ENCODE measurements at regions not wholly inside any gene's neighbourhood (a gene's known extent, or its start where the extent isn't known, plus 50 kb on each side); places are given as distances from the start of the nearest gene placed in this dataset.

DNA sequence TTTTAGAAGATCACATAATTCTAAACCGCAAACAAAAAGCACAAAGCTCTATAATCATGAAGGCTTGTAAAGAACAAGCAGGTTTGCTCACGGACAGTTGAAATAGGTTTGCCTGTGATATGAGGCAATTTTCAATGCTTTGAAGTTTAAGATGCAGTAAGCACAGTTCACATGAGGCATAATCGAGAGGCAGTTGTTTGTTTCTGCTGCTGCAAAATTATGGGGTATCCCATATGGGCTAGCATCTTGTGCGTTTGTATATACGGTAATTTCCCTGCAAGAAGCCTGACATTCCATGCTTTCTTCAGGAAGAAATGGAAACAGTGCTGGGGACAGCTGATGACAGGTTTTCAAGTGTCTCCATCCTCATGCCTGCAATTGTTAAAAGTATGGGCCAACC lies 94.6 kb upstream of the MC3R start:
- Histone ChIP-seq H3K4me3 (no peak overlapping the region), H3K4me1 (peaks cover 0 to 18% (median 3%) of the 10 kb centered on the region in 4 donors), H3K9me3 (no peaks in the 10 kb centered on the region), H3K27me3 (no peaks in the 10 kb centered on the region), H3K27ac (no peak overlapping the region), H3K36me3 (no peaks in the 10 kb centered on the region)
- WGBS, 2 donors (ENCODE audit: low coverage in 1 of 2) = 57 to 65% methylated on average over 3 to 5 of the region's 5 CpGs
- no peak for DNase-seq
- TF ChIP-seq POLR2A (IDR thresholded peaks at IDR 0.05) (no peak), EP300 (IDR thresholded peaks at IDR 0.05; ENCODE audit: low read depth) (no peak), CTCF (IDR thresholded peaks at IDR 0.05) (no peak), POLR2AphosphoS5 (IDR thresholded peaks at IDR 0.05) (no peak)
- in situ Hi-C loops (cut with MboI; ENCODE audit: low pct_ligation_motif_present in 1 of 4, low pct_unique_long_range_greater_than_20kb in 1 of 4, low sequenced_read_pairs in 3 of 4) (loop anchor here in 3 of 4 donors (25.0 kb wide), 1 partner anchor 742 kb away; no protein-coding TSS in a partner anchor), intact Hi-C loops (cut with DNase I; ENCODE audit: low total_unique reads) (no loop called here)

GRCh38 chr20:56155625-56156024 lies 92.9 kb upstream of the MC3R start:
- WGBS, 2 donors (ENCODE audit: low coverage in 1 of 2) = 83 to 85% methylated on average over 5 of the region's 5 CpGs
- H3K27ac ChIP-seq = no peak overlapping the region
- no peaks in the 10 kb centered on the region for H3K27me3 ChIP-seq
- DNase-seq = no peak
- TF ChIP-seq POLR2A (IDR thresholded peaks at IDR 0.05) (no peak), POLR2AphosphoS5 (IDR thresholded peaks at IDR 0.05) (no peak), CTCF (IDR thresholded peaks at IDR 0.05) (no peak), EP300 (IDR thresholded peaks at IDR 0.05; ENCODE audit: low read depth) (no peak)
- intact Hi-C loops (cut with DNase I; ENCODE audit: low total_unique reads) (no loop called here), in situ Hi-C loops (cut with MboI; ENCODE audit: low pct_ligation_motif_present in 1 of 4, low pct_unique_long_range_greater_than_20kb in 1 of 4, low sequenced_read_pairs in 3 of 4) (loop anchor here in 3 of 4 donors (25.0 kb wide), 1 partner anchor 743 kb away; no protein-coding TSS in a partner anchor)
- H3K4me1 ChIP-seq = peaks cover 0 to 18% (median 3%) of the 10 kb centered on the region in 4 donors
- H3K36me3 ChIP-seq = no peaks in the 10 kb centered on the region
- no peaks in the 10 kb centered on the region for H3K9me3 ChIP-seq
- no peak overlapping the region for H3K4me3 ChIP-seq

DNA sequence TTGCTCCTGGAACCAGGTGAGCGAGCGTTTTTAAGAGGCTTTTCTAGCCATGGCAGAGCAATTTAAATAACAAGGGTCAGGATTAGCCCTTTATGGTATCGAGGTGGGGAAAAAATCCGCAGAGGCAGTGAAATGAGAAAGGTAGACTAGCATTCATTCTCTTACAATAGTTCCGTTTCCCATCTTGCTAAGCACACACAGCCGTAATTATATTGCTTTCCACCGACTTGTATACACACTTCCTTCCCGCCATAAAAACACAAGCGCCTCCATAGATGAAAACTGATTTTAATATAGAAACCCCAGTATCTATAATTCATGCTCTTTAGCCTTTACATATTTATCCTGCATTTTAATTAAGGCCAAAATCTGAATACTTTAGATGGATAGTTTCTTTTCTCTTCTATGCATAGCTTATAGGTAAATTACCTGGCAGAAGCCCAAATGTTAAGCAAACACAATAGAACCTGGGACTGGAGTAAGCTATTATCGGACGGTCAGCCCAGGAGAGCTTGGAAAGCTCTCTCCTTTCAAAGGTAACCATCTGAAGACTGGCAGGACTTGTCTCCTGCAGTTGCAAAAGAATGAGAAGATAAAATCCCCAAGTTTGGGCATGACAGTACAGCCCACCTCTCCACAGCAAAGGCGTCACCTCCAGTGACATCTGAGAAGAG lies 90.9 kb upstream of the MC3R start:
- no peak overlapping the region for H3K27ac ChIP-seq
- no peak for TF ChIP-seq EP300 (IDR thresholded peaks at IDR 0.05; ENCODE audit: low read depth)
- TF ChIP-seq POLR2A (IDR thresholded peaks at IDR 0.05) = no peak
- TF ChIP-seq POLR2AphosphoS5 (IDR thresholded peaks at IDR 0.05) = no peak
- TF ChIP-seq CTCF (IDR thresholded peaks at IDR 0.05) = no peak
- no peak overlapping the region for H3K4me3 ChIP-seq
- H3K27me3 ChIP-seq = peaks cover 2% of the 10 kb centered on the region
- H3K36me3 ChIP-seq = no peaks in the 10 kb centered on the region
- no peak for DNase-seq
- no peaks in the 10 kb centered on the region for H3K9me3 ChIP-seq
- peaks cover 0 to 18% (median 3%) of the 10 kb centered on the region in 4 donors for H3K4me1 ChIP-seq
- 50 to 58% methylated on average over 11 to 12 of the region's 12 CpGs for WGBS, 2 donors (ENCODE audit: low coverage in 1 of 2)
- in situ Hi-C loops (cut with MboI; ENCODE audit: low pct_ligation_motif_present in 1 of 4, low pct_unique_long_range_greater_than_20kb in 1 of 4, low sequenced_read_pairs in 3 of 4) (loop anchor here in 3 of 4 donors (25.0 kb wide), 1 partner anchor 745 kb away; no protein-coding TSS in a partner anchor), intact Hi-C loops (cut with DNase I; ENCODE audit: low total_unique reads) (no loop called here)

DNA sequence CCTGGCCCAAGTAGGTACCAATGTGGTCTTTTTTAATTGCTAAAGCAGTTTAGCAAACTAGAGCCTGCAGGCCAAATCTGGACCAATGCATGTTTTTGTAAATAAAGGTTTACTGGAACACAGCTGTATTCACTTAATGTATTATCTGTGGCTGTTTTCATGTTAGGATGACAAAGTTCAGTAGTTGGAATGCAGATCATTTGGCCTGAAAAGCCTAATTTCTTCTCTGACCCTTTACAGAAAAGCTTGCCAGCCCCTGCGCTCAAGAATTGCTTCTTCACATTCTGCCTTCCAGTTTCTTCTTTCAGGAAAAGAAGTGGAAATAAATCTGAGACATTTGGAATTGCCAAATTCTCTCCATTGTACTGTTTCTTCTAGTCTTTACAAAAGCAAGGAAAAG lies 90.0 kb upstream of the MC3R start:
- intact Hi-C loops (cut with DNase I; ENCODE audit: low total_unique reads) = no loop called here
- no peak for DNase-seq
- Histone ChIP-seq H3K4me3 (no peak overlapping the region), H3K4me1 (peaks cover 0 to 18% (median 3%) of the 10 kb centered on the region in 4 donors), H3K36me3 (no peaks in the 10 kb centered on the region), H3K27me3 (peaks cover 2% of the 10 kb centered on the region), H3K9me3 (no peaks in the 10 kb centered on the region), H3K27ac (no peak overlapping the region)
- 81 to 83% methylated on average over 1 of the region's 1 CpG for WGBS, 2 donors (ENCODE audit: low coverage in 1 of 2)
- TF ChIP-seq EP300 (IDR thresholded peaks at IDR 0.05; ENCODE audit: low read depth) = no peak
- TF ChIP-seq POLR2AphosphoS5 (IDR thresholded peaks at IDR 0.05) = no peak
- no peak for TF ChIP-seq POLR2A (IDR thresholded peaks at IDR 0.05)
- no peak for TF ChIP-seq CTCF (IDR thresholded peaks at IDR 0.05)
- in situ Hi-C loops (cut with MboI; ENCODE audit: low pct_ligation_motif_present in 1 of 4, low pct_unique_long_range_greater_than_20kb in 1 of 4, low sequenced_read_pairs in 3 of 4) = loop anchor here in 3 of 4 donors (25.0 kb wide), 1 partner anchor 746 kb away; no protein-coding TSS in a partner anchor

All from transverse colon (tissue), 4 donors.